Sigmoid colon (tissue), 4 donors: ENCODE measurements at regions not wholly inside any gene's neighbourhood (a gene's known extent, or its start where the extent isn't known, plus 50 kb on each side); places are given as distances from the start of the nearest gene placed in this dataset.

Experiments used
- CTCF ChIP-seq, 4 experiments: fragments of 450-650 bp in 3 of 4; fragments of 200-600 bp in 1 of 4; IDR thresholded peaks; one replicate each; pipeline ENCODE4 v1.5.1; 2016 to 2019; ENCODE audit warnings: antibody characterized with exemption in 4 of 4, mild to moderate bottlenecking in 3 of 4, moderate library complexity in 2 of 4
- EP300 ChIP-seq, 4 donors: sonication (generic); formaldehyde crosslinking; IDR thresholded peaks; one replicate each; pipeline ENCODE4 v1.6.1; 2017; ENCODE audit warnings: antibody characterized with exemption in 4 of 4
- POLR2A ChIP-seq, 2 donors: fragments of 450-650 bp; IDR thresholded peaks; one replicate each; pipeline ENCODE4 v1.6.1; 2016; ENCODE audit warnings: antibody characterized with exemption in 2 of 2, mild to moderate bottlenecking in 2 of 2, moderate library complexity in 2 of 2
- POLR2AphosphoS5 ChIP-seq, 4 donors: sonication (generic); formaldehyde crosslinking; IDR thresholded peaks; one replicate each; pipeline ENCODE4 v1.6.1; 2017; ENCODE audit warnings: antibody characterized with exemption in 4 of 4

GRCh38 chr11:105368711-105369110, 229.1 kb upstream of the CARD18 start:
- TF ChIP-seq CTCF (IDR thresholded peaks at IDR 0.05) (no peak), POLR2A (IDR thresholded peaks at IDR 0.05) (no peak), EP300 (IDR thresholded peaks at IDR 0.05) (no peak), POLR2AphosphoS5 (IDR thresholded peaks at IDR 0.05) (no peak)
